H1 (cell line): ENCODE measurements at regions not wholly inside any gene's neighbourhood (a gene's known extent, or its start where the extent isn't known, plus 50 kb on each side); places are given as distances from the start of the nearest gene placed in this dataset.

Source experiments
- CTCF ChIA-PET: fragments of 300-600 bp; sonication (Branson Sonifier 250); formaldehyde crosslinking; loops from one replicate; lab custom pipeline; 2021; ENCODE audit not compliant: partially characterized antibody; lab: Charles Lee
- POLR2A ChIA-PET: fragments of 300-600 bp; sonication (Branson Sonifier 250); formaldehyde crosslinking; loops from one replicate; lab custom pipeline; 2021; ENCODE audit warnings: inconsistent platforms; ENCODE audit not compliant: partially characterized antibody; lab: Charles Lee
- DNase-seq, 2 experiments: peaks; one replicate each; pipeline versions ENCODE4 v3.0.0 to v3.0.0-alpha.2; 2010 to 2022; ENCODE audit warnings: low spot score in 2 of 2, low read depth in 1 of 2, mixed read lengths in 1 of 2
- FAIRE-seq: peaks from 2 replicates; lab custom pipeline; 2011; peaks lifted over from hg19 to GRCh38; lab: Jason Lieb, UNC
- H2AFZ ChIP-seq: 2 replicates; pipeline ENCODE4 v1.8.1; 2012; ENCODE audit warnings: low read length, inconsistent platforms
- H2AK5ac ChIP-seq: 2 replicates; pipeline ENCODE4 v1.6.1; 2013; ENCODE audit warnings: low read depth, low read length
- H2BK120ac ChIP-seq: replicated peaks from 2 replicates; pipeline ENCODE3; 2013; ENCODE audit warnings: low read depth, low read length, inconsistent platforms
- H2BK12ac ChIP-seq: 2 replicates; pipeline ENCODE4 v1.6.1; 2013; ENCODE audit warnings: low read depth, low read length
- H2BK15ac ChIP-seq: 2 replicates; pipeline ENCODE4 v1.6.1; 2013; ENCODE audit warnings: low read length
- H2BK20ac ChIP-seq: 2 replicates; pipeline ENCODE4 v1.6.1; 2013; ENCODE audit warnings: low read length
- H2BK5ac ChIP-seq: 2 replicates; pipeline ENCODE4 v1.6.1; 2013; ENCODE audit warnings: low read depth, low read length
- H3K14ac ChIP-seq: 2 replicates; pipeline ENCODE4 v1.6.1; 2013; ENCODE audit warnings: inconsistent platforms; ENCODE audit not compliant: insufficient read length
- H3K18ac ChIP-seq: 2 replicates; pipeline ENCODE4 v1.6.1; 2013; ENCODE audit warnings: low read length; ENCODE audit errors: extremely low read depth
- H3K23ac ChIP-seq: 2 replicates; pipeline ENCODE4 v1.6.1; 2013; ENCODE audit warnings: inconsistent platforms; ENCODE audit not compliant: insufficient read length
- H3K23me2 ChIP-seq: 2 replicates; pipeline ENCODE4 v1.6.1; 2013; ENCODE audit warnings: low read depth, low read length
- H3K27ac ChIP-seq: 2 replicates; pipeline ENCODE4 v1.6.1; 2011; ENCODE audit warnings: low read depth, low read length, inconsistent platforms
- H3K27me3 ChIP-seq, 4 experiments: replicated peaks in 1 of 4; 1 replicate in 1 of 4; 2 replicates in 3 of 4; pipeline versions ENCODE4 v1.6.1 to v1.8.1; 2011 to 2013; ENCODE audit warnings: low read length in 3 of 4, mild to moderate bottlenecking in 3 of 4, inconsistent platforms in 2 of 4, mixed read lengths in 2 of 4, moderate library complexity in 1 of 4; ENCODE audit not compliant: control insufficient read depth in 3 of 4, insufficient read depth in 3 of 4; ENCODE audit errors: extremely low read depth in 1 of 4
- H3K36me3 ChIP-seq, 4 experiments: 2 replicates each; pipeline versions ENCODE4 v1.6.1 to v1.8.1; 2011 to 2013; ENCODE audit warnings: mild to moderate bottlenecking in 4 of 4, low read length in 3 of 4, moderate library complexity in 2 of 4, control low read depth in 1 of 4, inconsistent platforms in 1 of 4; ENCODE audit not compliant: insufficient read depth in 4 of 4, control insufficient read depth in 2 of 4
- H3K4ac ChIP-seq: replicated peaks from 2 replicates; pipeline ENCODE3; 2013; ENCODE audit warnings: low read length, low read depth, mixed read lengths, inconsistent platforms; ENCODE audit not compliant: insufficient read length
- H3K4me1 ChIP-seq, 4 experiments: replicated peaks in 1 of 4; 1 replicate in 1 of 4; 2 replicates in 3 of 4; pipeline versions ENCODE4 v1.6.1 to v1.8.1; 2011 to 2013; ENCODE audit warnings: low read length in 3 of 4, inconsistent platforms in 2 of 4, mixed read lengths in 1 of 4; ENCODE audit not compliant: insufficient read depth in 4 of 4, control insufficient read depth in 3 of 4
- H3K4me2 ChIP-seq, 2 experiments: 2 replicates each; pipeline versions ENCODE4 v1.6.1 to v1.8.1; 2011 to 2013; ENCODE audit warnings: low read depth in 2 of 2, low read length in 2 of 2, control low read depth in 1 of 2, inconsistent platforms in 1 of 2, mild to moderate bottlenecking in 1 of 2; ENCODE audit not compliant: insufficient read depth in 1 of 2
- H3K4me3 ChIP-seq, 4 experiments: fragments of 200-600, 300-600 bp in 1 of 4; sonication (generic), shearing (Covaris generic), sonication (Bioruptor Twin) in 1 of 4; 2 replicates each; pipeline versions ENCODE4 v1.5.1 to v1.8.1; 2011 to 2016; ENCODE audit warnings: low read length in 4 of 4, low read depth in 3 of 4, control low read depth in 2 of 4, inconsistent platforms in 2 of 4, mild to moderate bottlenecking in 2 of 4, mixed read lengths in 1 of 4, moderate library complexity in 1 of 4; ENCODE audit not compliant: insufficient read depth in 2 of 4; ENCODE audit errors: extremely low read depth in 1 of 4
- H3K56ac ChIP-seq: replicated peaks from 2 replicates; pipeline ENCODE3; 2013; ENCODE audit warnings: low read depth, mild to moderate bottlenecking, mixed read lengths, low read length, inconsistent platforms; ENCODE audit not compliant: insufficient read length
- H3K79me1 ChIP-seq: 2 replicates; pipeline ENCODE4 v1.6.1; 2013; ENCODE audit warnings: low read depth, low read length, control low read depth
- H3K79me2 ChIP-seq, 2 experiments: 2 replicates each; pipeline versions ENCODE4 v1.6.1 to v1.8.1; 2012 to 2013; ENCODE audit warnings: low read length in 2 of 2, mild to moderate bottlenecking in 2 of 2, inconsistent platforms in 1 of 2; ENCODE audit not compliant: insufficient read depth in 2 of 2, control insufficient read depth in 1 of 2
- H3K9ac ChIP-seq, 4 experiments: replicated peaks in 1 of 4; 1 replicate in 1 of 4; 2 replicates in 3 of 4; pipeline versions ENCODE4 v1.6.1 to v1.8.1; 2011 to 2013; ENCODE audit warnings: low read depth in 3 of 4, low read length in 3 of 4, control low read depth in 2 of 4, mild to moderate bottlenecking in 2 of 4, moderate library complexity in 2 of 4, inconsistent platforms in 1 of 4; ENCODE audit errors: extremely low read depth in 1 of 4
- H3K9me3 ChIP-seq, 2 experiments: 2 replicates each; pipeline versions ENCODE4 v1.6.1 to v1.8.1; 2012 to 2013; ENCODE audit warnings: mild to moderate bottlenecking in 2 of 2, moderate library complexity in 2 of 2, control low read depth in 1 of 2, inconsistent platforms in 1 of 2, low read depth in 1 of 2, low read length in 1 of 2, mixed read lengths in 1 of 2; ENCODE audit not compliant: insufficient read depth in 2 of 2
- H4K20me1 ChIP-seq, 2 experiments: replicated peaks in 1 of 2; 2 replicates each; pipeline versions ENCODE3 to v1.8.1; 2011 to 2013; ENCODE audit warnings: inconsistent platforms in 2 of 2, low read length in 2 of 2, mild to moderate bottlenecking in 1 of 2; ENCODE audit not compliant: insufficient read depth in 2 of 2, control insufficient read depth in 1 of 2
- H4K5ac ChIP-seq: 2 replicates; pipeline ENCODE4 v1.6.1; 2013; ENCODE audit warnings: low read length, low read depth, mixed read lengths, inconsistent platforms; ENCODE audit not compliant: insufficient read length
- H4K8ac ChIP-seq: 2 replicates; pipeline ENCODE4 v1.8.0; 2013; ENCODE audit warnings: mild to moderate bottlenecking, moderate library complexity, low read length, inconsistent platforms; ENCODE audit not compliant: insufficient read depth; ENCODE audit errors: extremely low read depth
- H4K91ac ChIP-seq: replicated peaks from 2 replicates; pipeline ENCODE3; 2013; ENCODE audit warnings: low read length, mixed read lengths, inconsistent platforms; ENCODE audit not compliant: insufficient read length
- JUND ChIP-seq: IDR thresholded peaks from 2 replicates; pipeline ENCODE4 v1.6.1; 2011; ENCODE audit warnings: mild to moderate bottlenecking, improper control_type of control experiment, low read length
- ZNF274 ChIP-seq: IDR thresholded peaks from 2 replicates; pipeline ENCODE4 v1.7.0; 2012; ENCODE audit warnings: low read length, borderline replicate concordance; ENCODE audit errors: extremely low read depth
- WGBS, 2 experiments: shearing (Covaris generic) in 1 of 2; methylation state at CpG; one replicate each; pipeline versions ENCODE4 v1.1.6 to v1.1.7; 2013 to 2015; ENCODE audit warnings: low lambda C conversion rate in 2 of 2, mixed read lengths in 2 of 2, inconsistent platforms in 1 of 2, low coverage in 1 of 2, missing lambda C conversion rate in 1 of 2; ENCODE audit not compliant: insufficient replicate concordance in 2 of 2, insufficient coverage in 1 of 2, insufficient read length in 1 of 2; ENCODE audit errors: extremely low coverage in 1 of 2, missing lambda C conversion rate in 1 of 2; 5-methylcytosine and 5-hydroxymethylcytosine counted together

DNA sequence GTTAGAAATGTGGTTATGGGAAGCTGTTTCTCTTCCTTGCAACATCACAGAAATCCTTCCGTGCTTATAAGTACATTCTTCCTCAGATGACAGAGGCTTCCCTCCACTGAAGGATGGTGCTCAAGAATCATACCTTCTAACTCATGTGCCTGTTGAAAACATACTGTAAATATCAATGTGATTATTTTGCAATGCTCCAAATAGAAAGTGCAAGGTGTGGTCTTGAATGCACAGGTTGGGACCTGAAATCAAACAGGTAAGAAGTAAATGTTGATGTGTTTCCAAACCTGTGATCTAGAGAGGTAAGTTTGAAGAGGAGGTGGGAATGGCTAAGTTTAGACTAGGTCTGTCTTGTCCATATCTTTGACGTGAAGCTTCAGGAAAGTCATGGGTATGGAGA lies 87.7 kb downstream of the ZNF518B start:
- H2BK20ac ChIP-seq, result no peak overlapping the region
- H3K4ac ChIP-seq, result no peak overlapping the region
- H3K23ac ChIP-seq, result no peak overlapping the region
- H2BK15ac ChIP-seq, result no peak overlapping the region
- no peak overlapping the region for H3K27ac ChIP-seq
- no peak overlapping the region for H2BK12ac ChIP-seq
- ChIA-PET POLR2A (no interaction called here), CTCF (interaction anchor here (1.1 to 2.0 kb wide), 2 partner anchors 34 to 45 kb away, joined by 3 to 7 read pairs; no protein-coding TSS in a partner anchor)
- no peak overlapping the region for H3K14ac ChIP-seq
- 95% methylated on average over 2 of the region's 2 CpGs; no CpG with 5 or more reads in 1 of the 2 experiments for WGBS, 2 experiments
- no peak overlapping the region for H3K4me3 ChIP-seq
- H4K91ac ChIP-seq, result no peak overlapping the region
- no peak for DNase-seq
- H2BK5ac ChIP-seq, result no peak overlapping the region
- no peaks in the 10 kb centered on the region for H3K36me3 ChIP-seq
- H3K4me2 ChIP-seq, result no peak overlapping the region
- no peak overlapping the region for H2BK120ac ChIP-seq
- no peak overlapping the region for H3K9ac ChIP-seq
- no peak overlapping the region for H4K8ac ChIP-seq
- no peaks in the 10 kb centered on the region for H3K27me3 ChIP-seq
- FAIRE-seq, result no peak
- no peaks in the 10 kb centered on the region for H3K9me3 ChIP-seq
- H4K20me1 ChIP-seq, result no peaks in the 10 kb centered on the region
- no peak overlapping the region for H3K56ac ChIP-seq
- H3K18ac ChIP-seq, result no peak overlapping the region
- H2AFZ ChIP-seq, result no peak overlapping the region
- H3K23me2 ChIP-seq, result no peaks in the 10 kb centered on the region
- H4K5ac ChIP-seq, result no peak overlapping the region
- H3K79me1 ChIP-seq, result no peaks in the 10 kb centered on the region
- no peaks in the 10 kb centered on the region for H3K79me2 ChIP-seq
- no peak overlapping the region for H2AK5ac ChIP-seq
- H3K4me1 ChIP-seq, result no peaks in the 10 kb centered on the region; a peak in 1 of 7 replicates
- TF ChIP-seq JUND (no peak), ZNF274 (no peak)
